GM06990 (cell line): ENCODE measurements at regions not wholly inside any gene's neighbourhood (a gene's known extent, or its start where the extent isn't known, plus 50 kb on each side); places are given as distances from the start of the nearest gene placed in this dataset.
"Not testable (repeated sequence)": the region's sequence is repeated elsewhere in the genome, so short reads cannot be mapped to it uniquely, and the experiment has no call there.

Experiments
- DNase-seq: peaks from one replicate; pipeline ENCODE4 v3.0.0-alpha.2; 2011; ENCODE audit not compliant: insufficient read length; ENCODE audit errors: extremely low read depth
- H3K27me3 ChIP-seq: replicated peaks from 2 replicates; pipeline ENCODE4 v1.6.0; 2011; ENCODE audit warnings: low read length; ENCODE audit not compliant: control insufficient read depth, insufficient read depth
- H3K36me3 ChIP-seq: 2 replicates; pipeline ENCODE4 v1.5.1; 2011; ENCODE audit warnings: low read length; ENCODE audit not compliant: control insufficient read depth, insufficient read depth
- H3K4me3 ChIP-seq: replicated peaks from 2 replicates; pipeline ENCODE4 v1.5.1; 2011; ENCODE audit warnings: low read depth, mild to moderate bottlenecking, control low read depth, low read length
- TF ChIP-seq, protein P1 (sequence below): IDR thresholded peaks from 2 replicates; pipeline ENCODE4 v1.5.1; 2011; ENCODE audit warnings: low read length, control low read depth, mild to moderate bottlenecking, inconsistent platforms; ENCODE audit not compliant: insufficient read depth, poor library complexity, severe bottlenecking

DNA sequence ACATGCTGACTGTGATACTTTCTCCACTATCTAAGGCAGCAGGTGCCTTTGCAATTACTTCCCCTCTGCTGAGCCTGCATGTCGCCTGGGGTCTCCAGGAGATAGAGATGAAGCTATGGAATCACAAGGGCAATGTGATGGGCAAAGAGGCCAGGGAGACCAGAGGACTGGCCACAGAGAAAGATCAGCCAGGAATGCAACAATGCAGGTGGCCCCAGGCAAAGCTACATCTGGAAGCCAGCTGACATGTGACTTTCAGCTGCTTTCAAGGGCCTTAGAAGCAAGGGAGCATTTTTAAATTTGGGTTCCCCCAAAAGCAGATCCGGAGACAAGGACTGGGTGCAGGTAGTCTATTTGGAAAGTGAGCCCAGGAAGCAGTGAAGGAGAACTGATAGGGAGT lies 107.9 kb upstream of the SRSF6 start:
- Histone ChIP-seq H3K36me3 (no peaks in the 10 kb centered on the region), H3K27me3 (no peaks in the 10 kb centered on the region; the same call in 1 of the 2 replicates), H3K4me3 (no peak overlapping the region)
- TF ChIP-seq, protein P1, sequence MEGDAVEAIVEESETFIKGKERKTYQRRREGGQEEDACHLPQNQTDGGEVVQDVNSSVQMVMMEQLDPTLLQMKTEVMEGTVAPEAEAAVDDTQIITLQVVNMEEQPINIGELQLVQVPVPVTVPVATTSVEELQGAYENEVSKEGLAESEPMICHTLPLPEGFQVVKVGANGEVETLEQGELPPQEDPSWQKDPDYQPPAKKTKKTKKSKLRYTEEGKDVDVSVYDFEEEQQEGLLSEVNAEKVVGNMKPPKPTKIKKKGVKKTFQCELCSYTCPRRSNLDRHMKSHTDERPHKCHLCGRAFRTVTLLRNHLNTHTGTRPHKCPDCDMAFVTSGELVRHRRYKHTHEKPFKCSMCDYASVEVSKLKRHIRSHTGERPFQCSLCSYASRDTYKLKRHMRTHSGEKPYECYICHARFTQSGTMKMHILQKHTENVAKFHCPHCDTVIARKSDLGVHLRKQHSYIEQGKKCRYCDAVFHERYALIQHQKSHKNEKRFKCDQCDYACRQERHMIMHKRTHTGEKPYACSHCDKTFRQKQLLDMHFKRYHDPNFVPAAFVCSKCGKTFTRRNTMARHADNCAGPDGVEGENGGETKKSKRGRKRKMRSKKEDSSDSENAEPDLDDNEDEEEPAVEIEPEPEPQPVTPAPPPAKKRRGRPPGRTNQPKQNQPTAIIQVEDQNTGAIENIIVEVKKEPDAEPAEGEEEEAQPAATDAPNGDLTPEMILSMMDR, result no peak
- DNase-seq, result no peak

GRCh38 chr20:43347839-43348238 lies 109.9 kb upstream of the SRSF6 start:
- H3K4me3 ChIP-seq, H3K36me3 ChIP-seq, H3K27me3 ChIP-seq, DNase-seq: not testable (repeated sequence)

DNA sequence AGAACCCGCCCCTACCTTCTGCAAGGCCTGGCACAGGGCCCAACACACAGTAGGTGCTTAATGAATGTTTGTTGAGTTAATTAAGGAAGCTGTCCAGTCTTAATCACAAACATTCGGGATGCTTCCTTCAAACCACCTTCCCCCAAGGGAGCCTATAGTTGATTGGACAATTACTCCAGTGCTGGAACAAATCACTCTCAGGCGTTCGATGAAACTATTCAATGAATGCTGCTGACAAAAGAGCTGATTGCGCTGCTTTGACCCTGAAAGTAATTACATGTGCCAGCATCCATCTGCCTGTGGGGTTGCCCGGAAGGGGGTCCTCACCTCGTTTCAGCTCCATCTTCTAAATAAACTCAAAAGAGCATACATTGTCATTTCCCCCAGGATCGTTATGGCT lies 112.0 kb upstream of the SRSF6 start:
- H3K27me3 ChIP-seq, result no peaks in the 10 kb centered on the region; the same call in 1 of the 2 replicates
- no peaks in the 10 kb centered on the region for H3K36me3 ChIP-seq
- TF ChIP-seq, protein P1, result no peak
- no peak overlapping the region for H3K4me3 ChIP-seq
- no peak for DNase-seq

- Histone ChIP-seq H3K4me3 (no peak overlapping the region), H3K36me3 (no peaks in the 10 kb centered on the region), H3K27me3 (no peaks in the 10 kb centered on the region)
- DNase-seq, result no peak
- TF ChIP-seq, protein P1, result no peak
These were observed 116.2 kb upstream of the SRSF6 start for GRCh38 chr20:43341511-43341910.

GRCh38 chr20:43337036-43337435 lies 120.7 kb upstream of the SRSF6 start:
- TF ChIP-seq, protein P1, result no peak
- Histone ChIP-seq H3K36me3 (no peaks in the 10 kb centered on the region), H3K27me3 (no peaks in the 10 kb centered on the region), H3K4me3 (no peak overlapping the region)
- no peak for DNase-seq

DNA sequence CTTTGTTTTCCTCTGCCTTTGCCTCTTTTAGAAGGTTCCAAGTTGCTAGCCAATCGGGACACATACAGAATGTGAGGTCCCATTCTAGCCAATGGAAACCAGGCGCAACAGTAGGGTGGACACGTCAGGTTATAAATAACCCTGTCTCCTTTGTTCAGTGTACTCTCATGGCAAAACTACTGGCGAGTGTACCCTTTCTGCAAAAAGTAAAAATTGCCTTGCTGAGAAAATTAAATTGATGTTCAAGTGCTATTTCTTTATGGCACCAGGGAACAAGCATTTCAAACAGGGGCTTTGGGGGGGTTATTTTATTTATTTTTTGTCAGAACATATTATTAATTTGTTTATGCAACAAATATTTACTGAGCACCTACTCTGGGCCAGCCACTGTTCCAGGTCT lies 123.6 kb upstream of the SRSF6 start:
- no peak overlapping the region for H3K4me3 ChIP-seq
- no peaks in the 10 kb centered on the region for H3K27me3 ChIP-seq
- TF ChIP-seq, protein P1, result no peak
- DNase-seq, result no peak
- no peaks in the 10 kb centered on the region for H3K36me3 ChIP-seq
